ENCODE measurements at regions not wholly inside any gene's neighbourhood (a gene's known extent, or its start where the extent isn't known, plus 50 kb on each side); places are given as distances from the start of the nearest gene placed in this dataset.

DNA sequence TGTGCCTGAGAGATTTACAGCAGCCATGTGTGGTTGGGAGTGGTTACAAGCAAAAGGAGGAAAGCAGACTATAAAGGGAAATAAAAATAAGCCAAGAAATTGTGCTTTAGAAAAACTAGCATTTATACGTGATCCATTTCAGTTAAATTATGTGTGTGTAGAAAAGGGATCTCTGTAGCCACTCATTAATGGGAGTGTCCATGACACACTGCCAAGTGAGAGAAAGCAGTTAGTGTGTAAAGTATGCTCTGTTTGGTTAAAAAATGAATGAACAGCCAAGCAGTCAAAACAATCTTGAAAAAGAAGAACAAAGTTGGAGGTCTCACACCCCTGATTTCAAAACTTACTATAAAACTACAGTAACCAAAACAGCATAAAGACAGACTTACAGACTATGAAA is 67.9 kb upstream of the GGTLC1 start:
- DNase-seq (ENCODE audit: low read depth), result no peak
- H3K4me3 ChIP-seq (ENCODE audit: low read depth, low read length), result no peak overlapping the region
- TF ChIP-seq, protein P1, sequence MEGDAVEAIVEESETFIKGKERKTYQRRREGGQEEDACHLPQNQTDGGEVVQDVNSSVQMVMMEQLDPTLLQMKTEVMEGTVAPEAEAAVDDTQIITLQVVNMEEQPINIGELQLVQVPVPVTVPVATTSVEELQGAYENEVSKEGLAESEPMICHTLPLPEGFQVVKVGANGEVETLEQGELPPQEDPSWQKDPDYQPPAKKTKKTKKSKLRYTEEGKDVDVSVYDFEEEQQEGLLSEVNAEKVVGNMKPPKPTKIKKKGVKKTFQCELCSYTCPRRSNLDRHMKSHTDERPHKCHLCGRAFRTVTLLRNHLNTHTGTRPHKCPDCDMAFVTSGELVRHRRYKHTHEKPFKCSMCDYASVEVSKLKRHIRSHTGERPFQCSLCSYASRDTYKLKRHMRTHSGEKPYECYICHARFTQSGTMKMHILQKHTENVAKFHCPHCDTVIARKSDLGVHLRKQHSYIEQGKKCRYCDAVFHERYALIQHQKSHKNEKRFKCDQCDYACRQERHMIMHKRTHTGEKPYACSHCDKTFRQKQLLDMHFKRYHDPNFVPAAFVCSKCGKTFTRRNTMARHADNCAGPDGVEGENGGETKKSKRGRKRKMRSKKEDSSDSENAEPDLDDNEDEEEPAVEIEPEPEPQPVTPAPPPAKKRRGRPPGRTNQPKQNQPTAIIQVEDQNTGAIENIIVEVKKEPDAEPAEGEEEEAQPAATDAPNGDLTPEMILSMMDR (IDR thresholded peaks at IDR 0.05; ENCODE audit: insufficient read depth, low read depth, low read length), result no peak

DNA sequence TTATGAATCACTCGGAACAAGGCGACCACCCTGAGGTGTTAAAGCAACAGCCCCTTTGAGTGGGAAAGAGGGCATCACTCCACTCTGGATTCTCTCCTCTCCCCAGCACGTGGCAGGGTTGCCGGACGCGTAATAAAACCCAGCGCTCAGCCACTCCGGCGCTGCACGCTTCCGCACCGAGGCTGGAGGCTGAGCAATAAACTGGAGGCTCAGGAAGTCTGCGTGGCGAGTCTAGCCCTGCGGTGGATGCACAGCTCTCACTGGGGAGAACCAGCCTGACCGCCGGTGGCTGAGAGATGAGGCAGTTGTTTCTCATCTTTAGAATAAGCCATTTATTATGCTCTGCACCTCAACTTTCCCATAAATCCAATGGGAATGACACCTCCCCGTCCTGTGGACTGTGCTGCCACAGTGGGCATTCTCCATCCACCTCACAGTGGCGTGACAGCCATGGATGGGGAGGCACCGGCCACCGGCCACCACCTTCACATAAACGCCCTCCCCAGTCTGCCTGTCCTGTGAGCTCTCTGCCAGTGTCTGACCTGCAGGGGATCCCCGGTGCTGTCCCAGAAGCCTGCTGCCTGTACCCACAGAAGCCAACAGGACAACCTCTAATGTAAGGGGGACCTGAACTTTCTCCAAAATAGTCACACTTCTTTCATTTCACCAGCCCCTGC is 64.2 kb upstream of the GGTLC1 start:
- TF ChIP-seq, protein P1 (IDR thresholded peaks at IDR 0.05; ENCODE audit: insufficient read depth, low read depth, low read length), result no peak
- no peak for DNase-seq (ENCODE audit: low read depth)
- H3K4me3 ChIP-seq (ENCODE audit: low read depth, low read length), result no peak overlapping the region

DNA sequence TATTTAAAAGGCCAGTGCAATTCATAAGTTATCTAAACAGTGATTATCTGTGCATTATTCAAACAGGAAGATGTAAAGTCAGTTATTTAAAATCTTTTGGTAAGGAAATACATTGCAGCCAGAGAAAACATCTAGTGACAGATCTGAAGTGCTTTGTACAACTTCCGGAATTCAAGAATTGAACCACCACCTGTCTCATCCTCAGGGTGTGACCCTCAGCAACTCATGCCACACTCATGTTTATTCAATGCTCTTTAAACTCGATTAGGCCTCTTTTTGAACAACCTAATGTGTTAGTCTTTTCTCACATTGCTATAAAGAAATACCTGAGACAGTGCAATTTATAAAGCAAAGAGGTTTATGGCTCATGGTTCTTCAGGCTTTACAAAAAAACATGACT is 62.6 kb upstream of the GGTLC1 start:
- TF ChIP-seq, protein P1 (IDR thresholded peaks at IDR 0.05; ENCODE audit: insufficient read depth, low read depth, low read length), result no peak
- no peak for DNase-seq (ENCODE audit: low read depth)
- no peak overlapping the region for H3K4me3 ChIP-seq (ENCODE audit: low read depth, low read length)

DNA sequence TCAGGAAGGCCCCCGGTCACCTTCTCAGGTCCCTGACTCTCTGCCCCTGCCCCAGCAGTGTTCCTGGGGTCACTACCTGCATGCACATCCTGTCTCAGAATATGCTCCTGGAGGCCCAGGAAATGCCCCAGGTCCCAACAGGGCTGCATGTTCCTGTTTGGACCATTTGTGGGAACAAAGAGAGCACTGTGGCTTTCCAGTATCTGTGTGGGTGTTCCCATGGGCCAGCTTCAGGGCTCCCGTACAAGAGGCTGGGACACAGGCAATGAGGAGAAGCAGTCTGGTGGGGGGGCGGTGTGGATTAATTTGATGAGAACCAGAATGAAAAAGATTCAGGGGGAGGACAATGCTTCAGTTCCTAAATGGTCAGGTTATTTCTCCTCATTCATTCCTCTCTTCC is 61.5 kb upstream of the GGTLC1 start:
- H3K4me3 ChIP-seq (ENCODE audit: low read depth, low read length), result no peak overlapping the region
- TF ChIP-seq, protein P1 (IDR thresholded peaks at IDR 0.05; ENCODE audit: insufficient read depth, low read depth, low read length), result no peak
- no peak for DNase-seq (ENCODE audit: low read depth)

DNA sequence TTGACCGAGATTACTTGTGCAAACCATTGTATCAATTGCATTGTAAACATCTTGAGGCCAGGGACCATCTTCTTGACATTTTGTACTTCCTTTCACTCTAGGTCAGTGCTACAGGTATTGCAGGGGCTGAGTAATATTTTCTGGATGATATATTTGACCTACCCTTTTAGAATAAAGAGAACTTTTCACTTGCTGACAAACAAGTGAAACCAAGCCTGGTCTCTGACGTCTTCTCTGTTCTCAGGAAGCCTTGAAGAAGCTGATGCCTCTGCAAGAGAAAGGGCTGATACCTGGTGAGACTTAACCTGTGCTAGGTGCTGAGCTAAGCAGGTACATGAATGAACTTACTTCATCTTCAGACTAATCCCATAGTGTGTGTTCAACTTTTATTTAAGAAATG is 60.5 kb upstream of the GGTLC1 start:
- no peak overlapping the region for H3K4me3 ChIP-seq (ENCODE audit: low read depth, low read length)
- TF ChIP-seq, protein P1 (IDR thresholded peaks at IDR 0.05; ENCODE audit: insufficient read depth, low read depth, low read length), result no peak
- no peak for DNase-seq (ENCODE audit: low read depth)

DNA sequence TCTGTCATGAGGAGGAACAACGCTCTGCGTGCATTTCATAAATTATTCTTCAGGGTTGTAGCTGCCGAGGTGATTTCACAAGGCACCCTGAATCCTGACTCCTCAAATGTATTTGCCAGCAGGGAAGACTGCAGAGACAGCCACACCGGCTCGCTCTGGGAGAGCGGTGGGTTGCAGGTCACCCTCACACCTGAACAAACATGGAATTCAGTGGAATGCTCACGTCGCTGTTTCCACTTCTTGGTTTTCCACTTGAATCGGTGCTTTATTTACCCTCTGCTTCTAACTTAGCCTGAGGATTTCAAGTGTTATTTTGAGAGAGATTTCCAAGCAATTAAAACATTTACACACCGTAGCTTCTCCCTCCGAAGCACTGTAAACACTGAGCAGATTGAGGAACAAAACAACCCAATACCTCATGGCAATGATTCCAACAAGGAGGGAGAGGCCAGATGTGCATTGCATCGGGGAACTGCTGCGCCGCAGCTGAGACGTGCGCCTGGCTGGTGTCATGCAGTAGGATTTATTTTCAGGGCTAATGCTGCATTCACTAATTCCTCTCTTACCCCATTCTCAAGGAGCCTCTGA is 59.5 kb upstream of the GGTLC1 start:
- no peak for DNase-seq (ENCODE audit: low read depth)

More for the DNA sequence above, 59.5 kb upstream of the GGTLC1 start:
- H3K4me3 ChIP-seq (ENCODE audit: low read depth, low read length), result no peak overlapping the region
- TF ChIP-seq, protein P1 (IDR thresholded peaks at IDR 0.05; ENCODE audit: insufficient read depth, low read depth, low read length), result no peak

All from fibroblast of villous mesenchyme (primary cell).